H1 (cell line): ENCODE measurements at regions not wholly inside any gene's neighbourhood (a gene's known extent, or its start where the extent isn't known, plus 50 kb on each side); places are given as distances from the start of the nearest gene placed in this dataset.

Experiments used
- CBX5 ChIP-seq: fragments of 300-800, 300-1000 bp; sonication (generic); IDR thresholded peaks from 2 replicates; pipeline ENCODE4 v1.7.1; 2016; ENCODE audit warnings: antibody characterized with exemption, low read length, low read depth
- CHD1 ChIP-seq: IDR thresholded peaks from 2 replicates; pipeline ENCODE4 v1.6.1; 2012; ENCODE audit warnings: low read depth, low read length, improper control_type of control experiment
- CREB1 ChIP-seq: IDR thresholded peaks from 2 replicates; pipeline ENCODE4 v1.6.1; 2012; ENCODE audit warnings: inconsistent platforms
- KDM5A ChIP-seq: fragments of 200-600 bp; IDR thresholded peaks from 2 replicates; pipeline ENCODE4 v1.7.1; 2012; ENCODE audit warnings: mild to moderate bottlenecking, low read length, inconsistent platforms, mixed read lengths
- MAFK ChIP-seq: IDR thresholded peaks from 2 replicates; pipeline ENCODE4 v1.6.1; 2012; ENCODE audit warnings: low read depth, mild to moderate bottlenecking, improper control_type of control experiment, low read length
- POLR2A ChIP-seq, 2 experiments: IDR thresholded peaks; 1 replicate in 1 of 2; 2 replicates in 1 of 2; pipeline ENCODE4 v1.6.1; 2011; ENCODE audit warnings: low read depth in 2 of 2, low read length in 2 of 2, mild to moderate bottlenecking in 2 of 2; ENCODE audit errors: control extremely low read depth in 1 of 2
- POLR2AphosphoS5 ChIP-seq: IDR thresholded peaks from 2 replicates; pipeline ENCODE4 v1.6.1; 2011; ENCODE audit warnings: low read depth, low read length
- TEAD4 ChIP-seq: IDR thresholded peaks from 2 replicates; pipeline ENCODE4 v1.6.1; 2012; ENCODE audit warnings: low read depth, low read length, inconsistent platforms, mixed read lengths
- YY1 ChIP-seq: IDR thresholded peaks from 2 replicates; pipeline ENCODE4 v1.6.1; 2011; ENCODE audit warnings: low read depth, mild to moderate bottlenecking, low read length
- TF ChIP-seq, protein P1 (sequence below), 3 experiments: IDR thresholded peaks; 1 replicate in 2 of 3; 2 replicates in 1 of 3; pipeline versions ENCODE4 v1.5.1 to v1.6.1; 2011; ENCODE audit warnings: low read length in 3 of 3, mild to moderate bottlenecking in 3 of 3, inconsistent platforms in 2 of 3, low read depth in 1 of 3, moderate library complexity in 1 of 3; ENCODE audit not compliant: insufficient read depth in 1 of 3; ENCODE audit errors: control extremely low read depth in 1 of 3
- TF ChIP-seq, protein P2 (sequence below): IDR thresholded peaks from 2 replicates; pipeline ENCODE4 v1.6.1; 2012; ENCODE audit warnings: low read length, inconsistent platforms
- TF ChIP-seq, protein P3 (sequence below): IDR thresholded peaks from 2 replicates; pipeline ENCODE4 v1.6.1; 2011; ENCODE audit warnings: low read length, improper control_type of control experiment
- TF ChIP-seq, protein P4 (sequence below): IDR thresholded peaks from 2 replicates; pipeline ENCODE4 v1.6.1; 2012; ENCODE audit warnings: inconsistent platforms

DNA sequence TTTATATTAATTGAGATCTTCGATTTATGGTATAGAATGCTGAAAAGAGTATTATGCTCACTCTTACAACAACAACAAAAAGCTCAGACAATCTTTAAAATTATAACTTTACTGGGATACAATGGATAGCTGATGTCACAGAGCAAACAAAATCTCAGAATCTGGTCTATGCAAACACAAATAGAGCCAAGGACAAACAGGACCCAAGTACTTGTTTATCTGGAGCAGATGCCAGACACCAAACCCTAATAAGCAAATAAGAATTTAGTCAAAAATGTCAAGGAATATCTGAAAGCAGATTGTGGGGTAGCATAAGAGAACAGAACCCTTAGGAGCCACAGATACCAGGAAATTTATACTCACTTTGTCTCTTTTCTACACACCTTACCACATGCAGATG, 302.2 kb downstream of the CGGBP1 start:
- TF ChIP-seq CHD1 (no peak), POLR2A (IDR thresholded peaks at IDR 0.05; ENCODE audit: control extremely low read depth in 1 of 2, low read depth in 2 of 2, low read length in 2 of 2) (no peak), YY1 (no peak), MAFK (no peak), KDM5A (no peak), CREB1 (no peak), POLR2AphosphoS5 (no peak), TEAD4 (no peak), CBX5 (no peak)
- TF ChIP-seq, protein P1, sequence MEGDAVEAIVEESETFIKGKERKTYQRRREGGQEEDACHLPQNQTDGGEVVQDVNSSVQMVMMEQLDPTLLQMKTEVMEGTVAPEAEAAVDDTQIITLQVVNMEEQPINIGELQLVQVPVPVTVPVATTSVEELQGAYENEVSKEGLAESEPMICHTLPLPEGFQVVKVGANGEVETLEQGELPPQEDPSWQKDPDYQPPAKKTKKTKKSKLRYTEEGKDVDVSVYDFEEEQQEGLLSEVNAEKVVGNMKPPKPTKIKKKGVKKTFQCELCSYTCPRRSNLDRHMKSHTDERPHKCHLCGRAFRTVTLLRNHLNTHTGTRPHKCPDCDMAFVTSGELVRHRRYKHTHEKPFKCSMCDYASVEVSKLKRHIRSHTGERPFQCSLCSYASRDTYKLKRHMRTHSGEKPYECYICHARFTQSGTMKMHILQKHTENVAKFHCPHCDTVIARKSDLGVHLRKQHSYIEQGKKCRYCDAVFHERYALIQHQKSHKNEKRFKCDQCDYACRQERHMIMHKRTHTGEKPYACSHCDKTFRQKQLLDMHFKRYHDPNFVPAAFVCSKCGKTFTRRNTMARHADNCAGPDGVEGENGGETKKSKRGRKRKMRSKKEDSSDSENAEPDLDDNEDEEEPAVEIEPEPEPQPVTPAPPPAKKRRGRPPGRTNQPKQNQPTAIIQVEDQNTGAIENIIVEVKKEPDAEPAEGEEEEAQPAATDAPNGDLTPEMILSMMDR (IDR thresholded peaks at IDR 0.05; ENCODE audit: control extremely low read depth in 1 of 3, insufficient read depth in 1 of 3, low read depth in 1 of 3, low read length in 3 of 3), result no peak
- TF ChIP-seq, protein P2, sequence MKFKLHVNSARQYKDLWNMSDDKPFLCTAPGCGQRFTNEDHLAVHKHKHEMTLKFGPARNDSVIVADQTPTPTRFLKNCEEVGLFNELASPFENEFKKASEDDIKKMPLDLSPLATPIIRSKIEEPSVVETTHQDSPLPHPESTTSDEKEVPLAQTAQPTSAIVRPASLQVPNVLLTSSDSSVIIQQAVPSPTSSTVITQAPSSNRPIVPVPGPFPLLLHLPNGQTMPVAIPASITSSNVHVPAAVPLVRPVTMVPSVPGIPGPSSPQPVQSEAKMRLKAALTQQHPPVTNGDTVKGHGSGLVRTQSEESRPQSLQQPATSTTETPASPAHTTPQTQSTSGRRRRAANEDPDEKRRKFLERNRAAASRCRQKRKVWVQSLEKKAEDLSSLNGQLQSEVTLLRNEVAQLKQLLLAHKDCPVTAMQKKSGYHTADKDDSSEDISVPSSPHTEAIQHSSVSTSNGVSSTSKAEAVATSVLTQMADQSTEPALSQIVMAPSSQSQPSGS, result no peak
- TF ChIP-seq, protein P3, sequence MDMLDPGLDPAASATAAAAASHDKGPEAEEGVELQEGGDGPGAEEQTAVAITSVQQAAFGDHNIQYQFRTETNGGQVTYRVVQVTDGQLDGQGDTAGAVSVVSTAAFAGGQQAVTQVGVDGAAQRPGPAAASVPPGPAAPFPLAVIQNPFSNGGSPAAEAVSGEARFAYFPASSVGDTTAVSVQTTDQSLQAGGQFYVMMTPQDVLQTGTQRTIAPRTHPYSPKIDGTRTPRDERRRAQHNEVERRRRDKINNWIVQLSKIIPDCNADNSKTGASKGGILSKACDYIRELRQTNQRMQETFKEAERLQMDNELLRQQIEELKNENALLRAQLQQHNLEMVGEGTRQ, result no peak
- TF ChIP-seq, protein P4, sequence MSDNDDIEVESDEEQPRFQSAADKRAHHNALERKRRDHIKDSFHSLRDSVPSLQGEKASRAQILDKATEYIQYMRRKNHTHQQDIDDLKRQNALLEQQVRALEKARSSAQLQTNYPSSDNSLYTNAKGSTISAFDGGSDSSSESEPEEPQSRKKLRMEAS, result no peak
